ENCODE measurements at regions not wholly inside any gene's neighbourhood (a gene's known extent, or its start where the extent isn't known, plus 50 kb on each side); places are given as distances from the start of the nearest gene placed in this dataset.
"Not testable (repeated sequence)": the region's sequence is repeated elsewhere in the genome, so short reads cannot be mapped to it uniquely, and the experiment has no call there.

DNA sequence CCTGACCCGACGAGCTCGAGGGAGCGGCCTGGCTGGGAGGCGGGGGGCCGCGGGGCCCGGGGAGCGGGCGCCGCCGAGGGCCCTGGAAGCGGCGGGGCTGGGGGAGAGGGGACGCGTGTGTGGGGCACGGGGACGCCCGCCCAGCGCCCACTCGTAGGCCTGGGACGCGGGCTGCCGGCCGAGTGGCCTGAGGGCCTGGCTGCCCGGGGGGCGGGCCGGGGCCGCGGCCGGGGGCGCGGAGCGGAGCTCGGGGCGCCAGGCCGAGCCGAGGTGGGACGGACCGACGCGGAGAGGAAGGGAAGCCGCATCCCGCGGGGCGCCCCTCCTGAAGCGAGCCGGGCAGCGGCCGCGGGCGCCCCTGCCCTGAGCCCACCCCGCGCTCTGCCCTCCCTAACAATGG, 129.9 kb upstream of the PLEKHM1 start:
- not testable (repeated sequence) for DNase-seq; H3K27me3 Mint-ChIP-seq; H3K9me3 Mint-ChIP-seq; H3K4me1 Mint-ChIP-seq (ENCODE audit: low read depth); H3K36me3 Mint-ChIP-seq (ENCODE audit: low read depth); H3K27ac Mint-ChIP-seq
- H3K4me3 Mint-ChIP-seq: peak overlapping the region; percentile 80

DNA sequence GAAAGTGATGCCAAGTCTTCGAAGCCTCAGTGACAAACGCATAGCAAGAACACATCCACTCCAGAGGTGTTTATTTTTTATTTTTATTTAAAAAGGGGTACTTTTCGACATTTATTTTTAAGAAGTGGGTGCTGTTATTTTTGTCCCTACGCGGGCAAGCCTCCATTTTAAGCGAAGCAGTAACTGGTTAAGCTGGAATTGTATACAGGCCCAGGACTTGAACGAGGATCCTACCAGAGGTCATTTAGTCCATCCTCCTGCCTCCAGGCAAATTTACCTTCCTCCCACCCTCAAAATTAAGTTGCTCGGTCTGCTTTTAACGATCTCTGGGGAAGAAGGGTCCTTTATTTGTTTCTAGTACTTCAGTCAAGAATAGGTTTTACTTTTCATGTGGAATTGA, 130.6 kb upstream of the PLEKHM1 start:
- not testable (repeated sequence) for H3K4me1 Mint-ChIP-seq (ENCODE audit: low read depth); DNase-seq; H3K27me3 Mint-ChIP-seq; H3K27ac Mint-ChIP-seq; H3K9me3 Mint-ChIP-seq
- H3K36me3 Mint-ChIP-seq (ENCODE audit: low read depth): peaks cover 11% of the 10 kb centered on the region
- H3K4me3 Mint-ChIP-seq: peak overlapping the region; percentile 39

- DNase-seq; H3K27ac Mint-ChIP-seq; H3K4me3 Mint-ChIP-seq; H3K9me3 Mint-ChIP-seq; H3K27me3 Mint-ChIP-seq; H3K4me1 Mint-ChIP-seq (ENCODE audit: low read depth): not testable (repeated sequence)
- peaks cover 17% of the 10 kb centered on the region for H3K36me3 Mint-ChIP-seq (ENCODE audit: low read depth)
Observed at GRCh38 chr17:45622295-45622694, 131.8 kb upstream of the PLEKHM1 start.

GRCh38 chr17:45628019-45628418, 137.5 kb upstream of the PLEKHM1 start:
- no peak overlapping the region for H3K27ac Mint-ChIP-seq
- peaks cover 2% of the 10 kb centered on the region for H3K4me1 Mint-ChIP-seq (ENCODE audit: low read depth)
- no peak overlapping the region for H3K4me3 Mint-ChIP-seq
- no peaks in the 10 kb centered on the region for H3K27me3 Mint-ChIP-seq
- H3K36me3 Mint-ChIP-seq (ENCODE audit: low read depth): peaks cover 61% of the 10 kb centered on the region
- H3K9me3 Mint-ChIP-seq: no peaks in the 10 kb centered on the region
- no peak for DNase-seq

- peaks cover 71% of the 10 kb centered on the region for H3K36me3 Mint-ChIP-seq (ENCODE audit: low read depth)
- no peak overlapping the region for H3K4me3 Mint-ChIP-seq
- no peaks in the 10 kb centered on the region for H3K9me3 Mint-ChIP-seq
- peaks cover 2% of the 10 kb centered on the region for H3K4me1 Mint-ChIP-seq (ENCODE audit: low read depth)
- no peaks in the 10 kb centered on the region for H3K27me3 Mint-ChIP-seq
- no peak overlapping the region for H3K27ac Mint-ChIP-seq
- no peak for DNase-seq
Observed at GRCh38 chr17:45631941-45632340, 141.4 kb upstream of the PLEKHM1 start.

DNA sequence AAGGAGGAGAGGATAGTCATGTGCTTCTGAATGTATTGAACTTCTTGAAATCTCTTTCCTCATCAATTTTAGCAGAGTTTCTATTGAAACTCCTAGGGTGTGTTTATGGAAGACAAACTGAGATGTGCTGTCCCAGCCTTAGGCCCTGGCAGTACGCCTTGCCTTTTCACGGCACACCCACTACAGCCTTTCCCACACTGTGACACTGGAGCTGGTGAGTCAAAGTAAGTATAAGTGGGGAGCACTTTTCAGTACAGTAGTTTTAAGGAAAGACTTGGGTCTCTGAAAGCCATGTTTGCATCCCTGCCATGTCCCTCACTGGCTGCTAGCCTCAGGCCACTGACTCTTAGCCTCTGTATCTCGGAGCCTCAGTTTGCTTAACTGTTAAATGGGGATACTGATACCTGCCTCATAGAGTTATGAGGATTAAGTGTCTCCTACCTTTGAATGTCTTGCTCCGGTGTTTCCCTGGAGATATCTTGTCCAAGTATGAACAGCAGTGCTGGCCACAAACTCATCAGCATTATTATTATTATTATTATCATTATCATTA, 144.7 kb upstream of the CRHR1 start:
- H3K4me3 Mint-ChIP-seq: no peak overlapping the region
- no peaks in the 10 kb centered on the region for H3K27me3 Mint-ChIP-seq
- H3K27ac Mint-ChIP-seq: no peak overlapping the region

DNA sequence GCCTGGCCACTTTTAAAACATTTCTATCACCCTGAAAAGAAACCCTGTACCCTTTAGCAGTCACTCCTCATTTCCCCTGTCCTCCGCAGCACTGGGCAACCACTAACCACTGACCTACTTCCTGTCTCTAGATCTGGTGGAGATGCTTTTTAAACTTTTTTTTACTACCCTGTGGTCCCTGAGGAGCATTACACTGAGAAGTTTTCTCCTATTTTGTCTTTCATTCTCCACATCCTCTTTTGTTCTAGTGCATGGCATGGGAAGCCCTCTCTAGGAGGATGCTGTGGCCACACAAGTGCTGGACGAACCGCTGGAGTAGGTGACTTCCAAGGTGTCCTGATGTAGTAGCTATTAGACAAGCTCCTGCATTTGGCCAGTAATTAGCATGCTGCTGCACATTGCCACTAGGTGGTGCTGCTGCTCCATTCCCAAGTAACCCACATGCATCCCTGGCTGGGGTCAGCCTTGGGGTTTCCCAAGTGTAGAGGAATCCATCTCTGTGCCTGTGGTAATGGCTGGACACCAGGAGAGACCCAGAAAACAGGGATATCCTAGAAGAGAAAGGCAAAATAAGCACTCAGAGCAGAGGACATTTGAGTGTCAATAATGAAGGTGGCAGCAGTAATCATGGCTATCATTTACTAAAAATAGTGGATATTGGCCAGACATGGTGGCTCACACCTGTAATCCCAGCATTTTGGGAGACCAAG, 143.8 kb upstream of the CRHR1 start:
- DNase-seq: peak; percentile 80
- Mint-ChIP-seq H3K27ac (peak overlapping the region; percentile 59), H3K4me3 (no peak overlapping the region), H3K36me3 (ENCODE audit: low read depth) (peaks cover 32% of the 10 kb centered on the region), H3K4me1 (ENCODE audit: low read depth) (peaks cover 11% of the 10 kb centered on the region), H3K9me3 (no peaks in the 10 kb centered on the region), H3K27me3 (no peaks in the 10 kb centered on the region)

More for the DNA sequence above, 144.7 kb upstream of the CRHR1 start:
- Mint-ChIP-seq H3K9me3 (no peaks in the 10 kb centered on the region), H3K36me3 (ENCODE audit: low read depth) (peaks cover 33% of the 10 kb centered on the region), H3K4me1 (ENCODE audit: low read depth) (peaks cover 8% of the 10 kb centered on the region)
- no peak for DNase-seq

DNA sequence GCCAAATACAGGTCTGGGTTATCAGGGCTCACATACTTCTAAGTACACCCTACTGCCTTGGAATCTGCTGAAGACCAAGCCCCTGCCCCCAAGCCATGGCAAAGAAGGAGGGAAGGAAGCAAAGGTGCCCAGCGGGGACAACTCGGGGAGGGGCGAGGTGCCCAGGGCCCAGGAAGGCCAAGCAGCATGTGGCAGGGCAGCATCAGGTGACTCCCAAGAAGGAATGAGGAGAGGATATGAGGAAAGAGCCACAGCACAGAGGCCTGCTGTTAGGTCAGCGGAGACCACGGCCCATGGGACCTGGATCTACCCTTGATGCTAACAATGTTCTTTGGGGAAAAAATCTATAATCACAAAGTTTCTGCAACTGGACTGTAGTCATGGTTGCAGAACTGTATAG, 142.6 kb upstream of the CRHR1 start:
- Mint-ChIP-seq H3K4me1 (ENCODE audit: low read depth) (peaks cover 17% of the 10 kb centered on the region), H3K4me3 (no peak overlapping the region), H3K36me3 (ENCODE audit: low read depth) (peaks cover 22% of the 10 kb centered on the region), H3K27ac (no peak overlapping the region), H3K27me3 (no peaks in the 10 kb centered on the region), H3K9me3 (no peaks in the 10 kb centered on the region)
- DNase-seq: no peak

DNA sequence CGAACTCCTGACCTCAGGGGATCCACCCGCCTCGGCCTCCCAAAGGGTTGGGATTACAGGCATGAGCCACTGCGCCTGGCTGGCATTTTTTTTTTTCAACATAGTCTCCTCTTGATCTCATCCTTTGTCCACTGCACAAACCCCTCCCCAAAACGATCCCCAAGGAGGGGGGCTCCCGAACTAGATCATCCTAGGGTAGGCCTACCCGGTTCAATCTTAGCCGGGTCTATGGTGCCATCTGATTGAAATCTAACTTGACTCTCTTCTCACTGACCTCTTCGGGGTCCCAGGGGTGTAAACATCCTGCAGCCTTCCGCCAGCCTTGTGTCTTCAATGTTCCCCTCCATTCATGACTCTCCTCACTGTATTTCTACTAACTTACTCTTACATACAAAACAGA, 140.5 kb upstream of the CRHR1 start:
- Mint-ChIP-seq H3K4me3 (no peak overlapping the region), H3K27me3 (no peaks in the 10 kb centered on the region), H3K4me1 (ENCODE audit: low read depth) (peaks cover 22% of the 10 kb centered on the region), H3K27ac (no peak overlapping the region), H3K36me3 (ENCODE audit: low read depth) (peaks cover 13% of the 10 kb centered on the region), H3K9me3 (no peaks in the 10 kb centered on the region)
- DNase-seq: no peak

DNA sequence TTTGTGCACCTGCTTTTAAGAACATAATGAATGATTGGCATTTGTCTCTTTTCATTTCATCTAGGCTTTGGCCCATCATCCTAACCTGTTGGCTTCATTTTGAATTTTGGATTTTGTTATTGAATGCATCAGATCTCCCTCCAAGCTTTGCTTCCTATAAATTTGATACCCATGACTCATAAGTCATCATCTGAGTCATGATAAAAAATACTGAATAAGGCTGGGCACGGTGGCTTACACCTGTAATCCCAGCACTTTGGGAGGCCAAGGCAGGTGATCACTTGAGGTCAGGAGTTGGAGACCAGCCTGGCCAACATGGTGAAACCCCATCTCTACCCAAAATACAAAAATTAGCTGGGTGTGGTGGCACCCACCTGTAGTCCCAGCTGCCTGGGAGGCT, 139.5 kb upstream of the CRHR1 start:
- DNase-seq; H3K36me3 Mint-ChIP-seq (ENCODE audit: low read depth); H3K9me3 Mint-ChIP-seq; H3K4me3 Mint-ChIP-seq; H3K27me3 Mint-ChIP-seq; H3K27ac Mint-ChIP-seq: not testable (repeated sequence)
- H3K4me1 Mint-ChIP-seq (ENCODE audit: low read depth): peaks cover 21% of the 10 kb centered on the region

- Mint-ChIP-seq H3K27ac (no peak overlapping the region), H3K27me3 (no peaks in the 10 kb centered on the region), H3K9me3 (no peaks in the 10 kb centered on the region), H3K4me3 (no peak overlapping the region), H3K4me1 (ENCODE audit: low read depth) (peaks cover 17% of the 10 kb centered on the region), H3K36me3 (ENCODE audit: low read depth) (no peaks in the 10 kb centered on the region)
- DNase-seq: no peak
Observed at GRCh38 chr17:45645330-45645729, 138.8 kb upstream of the CRHR1 start.

DNA sequence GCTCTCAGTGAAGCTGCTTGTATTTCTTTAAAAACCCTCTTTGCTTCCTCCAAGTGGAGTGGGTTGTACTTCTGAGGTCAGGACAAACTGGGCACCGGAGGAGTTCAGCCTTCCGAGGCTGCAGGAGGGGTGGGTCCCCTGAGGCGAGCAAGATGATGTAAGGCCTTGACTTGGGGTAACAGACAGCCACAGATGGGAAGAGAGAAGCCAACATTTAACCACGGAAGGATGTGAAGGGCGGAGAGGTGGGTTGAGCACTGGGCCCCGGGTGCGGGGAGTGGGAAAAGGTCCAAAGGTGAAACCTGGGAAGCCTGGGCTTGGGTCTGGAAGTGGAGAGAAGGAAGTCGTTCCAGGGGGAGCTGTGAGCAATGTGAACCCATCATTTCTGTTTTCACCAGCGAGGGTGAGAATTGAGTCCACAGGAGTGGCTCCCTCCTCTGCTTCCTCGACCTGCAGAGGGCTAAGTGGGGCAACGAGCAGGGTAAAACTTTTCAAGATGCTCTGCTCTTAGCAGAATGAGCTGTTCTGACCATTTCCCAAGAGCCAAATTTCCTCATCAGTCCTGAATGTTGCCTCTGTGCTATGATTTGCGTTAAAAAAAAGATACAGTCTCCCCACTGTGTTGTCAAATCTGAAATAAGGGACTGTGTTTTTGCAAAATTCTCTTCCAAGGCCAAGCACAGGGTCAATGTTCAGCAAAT, 137.7 kb upstream of the CRHR1 start:
- Mint-ChIP-seq H3K9me3 (no peaks in the 10 kb centered on the region), H3K4me1 (ENCODE audit: low read depth) (peaks cover 15% of the 10 kb centered on the region), H3K36me3 (ENCODE audit: low read depth) (no peaks in the 10 kb centered on the region), H3K27ac (no peak overlapping the region), H3K4me3 (no peak overlapping the region), H3K27me3 (no peaks in the 10 kb centered on the region)
- DNase-seq: no peak

GRCh38 chr17:45648642-45649041, 135.5 kb upstream of the CRHR1 start:
- peaks cover 15% of the 10 kb centered on the region for H3K4me1 Mint-ChIP-seq (ENCODE audit: low read depth)
- H3K27ac Mint-ChIP-seq: no peak overlapping the region
- no peak for DNase-seq
- no peaks in the 10 kb centered on the region for H3K9me3 Mint-ChIP-seq
- no peaks in the 10 kb centered on the region for H3K36me3 Mint-ChIP-seq (ENCODE audit: low read depth)
- H3K27me3 Mint-ChIP-seq: no peaks in the 10 kb centered on the region
- H3K4me3 Mint-ChIP-seq: no peak overlapping the region

DNA sequence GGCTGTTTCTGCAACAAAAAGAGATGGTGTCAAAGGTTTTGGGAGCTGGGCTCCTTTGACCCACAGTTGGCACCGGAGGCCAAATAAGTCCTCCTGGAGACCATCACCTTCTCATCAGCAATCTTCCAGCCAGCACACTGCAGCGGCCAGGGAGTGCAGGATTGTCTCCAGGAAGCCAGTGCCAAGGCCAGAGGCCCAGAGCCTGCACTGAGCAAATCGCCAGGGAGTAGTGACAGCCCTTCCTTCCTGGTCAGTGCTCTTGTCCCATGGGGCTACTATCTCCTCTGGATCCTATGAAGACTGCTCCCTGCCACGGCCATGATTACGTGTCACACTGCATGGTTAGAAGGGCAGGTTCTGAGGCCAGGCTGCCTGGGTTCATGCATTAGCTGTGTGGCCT, 134.3 kb upstream of the CRHR1 start:
- Mint-ChIP-seq H3K9me3 (no peaks in the 10 kb centered on the region), H3K27me3 (no peaks in the 10 kb centered on the region), H3K4me3 (no peak overlapping the region), H3K27ac (no peak overlapping the region), H3K36me3 (ENCODE audit: low read depth) (no peaks in the 10 kb centered on the region), H3K4me1 (ENCODE audit: low read depth) (peaks cover 11% of the 10 kb centered on the region)
- DNase-seq: no peak

GRCh38 chr17:45650561-45650960, 133.6 kb upstream of the CRHR1 start:
- Mint-ChIP-seq H3K4me3 (no peak overlapping the region), H3K4me1 (ENCODE audit: low read depth) (peaks cover 11% of the 10 kb centered on the region), H3K27ac (no peak overlapping the region), H3K36me3 (ENCODE audit: low read depth) (no peaks in the 10 kb centered on the region), H3K27me3 (no peaks in the 10 kb centered on the region), H3K9me3 (no peaks in the 10 kb centered on the region)
- DNase-seq: no peak
